NCI-H1092 treated with DMSO at 0.1 percent for 48 hours (cell line): ENCODE measurements at regions not wholly inside any gene's neighbourhood (a gene's known extent, or its start where the extent isn't known, plus 50 kb on each side); places are given as distances from the start of the nearest gene placed in this dataset.
"Not testable (repeated sequence)": the region's sequence is repeated elsewhere in the genome, so short reads cannot be mapped to it uniquely, and the experiment has no call there.

Experiments
- DNase-seq: peaks from one replicate; lab custom pipeline; 2025; lab: John Stamatoyannopoulos, UW

DNA sequence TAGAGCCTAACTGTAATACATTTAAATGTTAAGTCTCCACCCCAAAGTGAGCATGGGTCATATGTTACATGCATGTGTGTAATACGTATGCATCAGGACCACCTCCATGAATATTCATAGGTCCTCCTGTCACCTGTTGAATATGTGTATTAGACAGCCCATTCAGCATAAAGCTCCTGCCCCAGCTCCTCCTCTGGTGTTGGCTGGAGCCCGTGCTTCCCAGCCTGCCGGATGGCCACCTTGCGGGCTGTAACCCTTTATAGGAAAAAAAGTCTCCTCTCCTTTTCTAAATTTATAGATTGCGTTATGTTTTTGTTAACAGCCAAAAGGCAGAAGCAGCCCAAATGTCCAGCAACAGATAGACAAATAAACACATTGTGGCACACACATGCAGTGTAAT, 299.5 kb downstream of the MED10 start:
- DNase-seq: no peak

DNA sequence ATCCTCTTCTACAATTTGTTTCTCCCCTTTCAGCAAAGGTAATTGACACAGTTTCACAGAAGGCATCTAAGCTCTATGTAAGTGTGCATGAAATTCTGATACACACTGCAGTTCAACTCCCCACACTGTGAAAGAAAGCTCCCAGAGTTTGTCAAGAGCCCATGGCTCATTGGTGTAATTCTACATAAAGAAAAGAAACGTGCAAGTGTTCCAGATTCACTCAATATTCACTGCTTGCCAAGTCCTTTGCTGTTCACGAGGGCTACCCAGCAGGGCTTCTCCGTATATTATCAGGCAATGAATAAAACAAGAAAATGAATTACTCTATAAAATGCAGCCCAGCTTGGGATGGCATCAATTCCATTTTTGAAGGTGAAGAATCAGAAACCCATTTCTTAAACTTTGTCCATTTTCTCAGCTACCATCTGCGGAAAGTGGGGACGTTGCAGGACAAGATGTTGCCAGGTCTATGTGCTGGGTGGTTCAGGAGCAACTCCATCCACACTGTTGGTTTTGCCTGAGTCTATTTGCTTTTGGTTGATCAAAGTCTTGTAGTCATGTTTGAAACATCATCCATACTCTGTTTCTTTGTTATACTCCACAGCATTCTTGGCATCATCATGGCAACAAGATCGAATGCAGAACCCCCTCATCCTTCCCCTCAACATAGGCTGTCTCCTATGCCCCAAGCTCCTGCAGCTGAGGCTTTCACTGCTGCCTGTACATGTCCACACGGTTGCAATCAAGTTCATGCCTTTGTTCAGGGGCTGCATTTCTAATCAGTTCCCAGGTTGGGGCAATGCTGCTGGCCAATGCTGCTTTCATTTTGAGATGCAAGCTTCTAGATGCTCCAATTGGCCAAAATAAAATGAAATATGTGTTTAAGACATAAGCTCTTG, 301.8 kb downstream of the MED10 start:
- DNase-seq: no peak

DNA sequence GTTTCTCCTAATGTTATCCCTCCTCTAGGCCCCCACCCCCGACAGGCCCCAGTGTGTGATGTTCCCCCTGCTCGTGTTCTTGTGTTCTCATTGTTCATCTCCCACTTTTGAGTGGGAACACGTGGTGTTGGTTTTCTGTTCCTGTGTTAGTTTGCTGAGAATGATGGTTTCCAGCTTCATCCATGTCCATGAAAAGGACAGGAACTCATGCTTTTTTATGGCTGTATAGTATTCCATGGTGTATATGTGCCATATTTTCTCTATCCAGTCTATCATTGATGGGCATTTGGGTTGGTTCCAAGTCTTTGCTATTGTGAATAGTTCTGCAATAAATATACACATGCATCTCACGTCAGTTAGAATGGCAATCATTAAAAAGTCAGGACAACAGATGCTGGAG, 305.9 kb downstream of the MED10 start:
- DNase-seq: not testable (repeated sequence)

DNA sequence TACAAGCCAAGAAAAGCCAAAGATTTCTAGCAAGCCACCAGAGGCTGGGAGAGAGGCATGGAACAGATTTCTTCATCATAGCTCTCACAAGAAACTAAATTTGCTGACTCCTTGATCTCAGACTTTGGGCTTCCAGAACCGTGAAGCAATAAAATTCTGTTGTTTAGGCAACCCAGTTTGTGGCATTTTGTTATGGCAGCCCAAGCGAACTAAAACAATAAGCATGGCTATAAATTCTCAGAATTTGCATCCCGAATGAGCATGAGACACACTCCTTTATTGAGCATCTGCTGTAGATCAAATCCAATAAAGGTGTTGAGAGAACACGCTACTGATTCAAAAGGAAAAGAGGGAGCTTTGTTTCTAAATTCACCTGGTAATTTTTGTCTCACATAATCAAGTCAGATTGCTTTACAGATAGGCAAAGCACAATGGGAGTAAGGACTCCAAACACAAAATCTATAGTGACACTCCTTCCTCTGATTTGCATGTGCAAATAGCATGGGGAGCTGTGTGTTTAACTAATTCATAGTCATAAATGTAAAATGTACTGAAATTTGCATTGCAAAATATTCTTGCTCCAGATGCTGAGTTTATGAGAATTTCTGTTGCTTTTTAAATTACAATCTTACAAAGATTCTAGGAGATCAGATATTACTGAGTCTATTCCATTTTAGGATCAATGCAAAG, 308.7 kb downstream of the MED10 start:
- no peak for DNase-seq

DNA sequence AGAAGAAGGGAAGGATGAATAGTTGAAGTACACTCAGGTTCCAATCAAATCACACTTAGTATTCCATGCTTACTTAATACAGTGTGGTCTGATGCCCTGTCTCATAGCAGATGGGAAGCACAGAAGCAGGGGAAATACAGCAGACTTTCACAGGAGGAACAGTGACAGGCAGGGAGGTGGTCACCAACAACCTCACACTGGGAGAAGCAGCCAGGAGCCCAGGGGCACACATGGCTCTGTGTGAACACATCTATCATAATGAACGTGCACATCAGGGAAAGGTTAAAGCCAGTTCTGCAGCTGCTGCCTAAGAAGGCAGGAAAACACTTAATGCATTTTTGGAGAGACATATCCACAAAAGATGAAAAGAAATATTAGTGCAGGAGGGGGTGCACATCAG, 312.3 kb downstream of the MED10 start:
- DNase-seq: no peak

DNA sequence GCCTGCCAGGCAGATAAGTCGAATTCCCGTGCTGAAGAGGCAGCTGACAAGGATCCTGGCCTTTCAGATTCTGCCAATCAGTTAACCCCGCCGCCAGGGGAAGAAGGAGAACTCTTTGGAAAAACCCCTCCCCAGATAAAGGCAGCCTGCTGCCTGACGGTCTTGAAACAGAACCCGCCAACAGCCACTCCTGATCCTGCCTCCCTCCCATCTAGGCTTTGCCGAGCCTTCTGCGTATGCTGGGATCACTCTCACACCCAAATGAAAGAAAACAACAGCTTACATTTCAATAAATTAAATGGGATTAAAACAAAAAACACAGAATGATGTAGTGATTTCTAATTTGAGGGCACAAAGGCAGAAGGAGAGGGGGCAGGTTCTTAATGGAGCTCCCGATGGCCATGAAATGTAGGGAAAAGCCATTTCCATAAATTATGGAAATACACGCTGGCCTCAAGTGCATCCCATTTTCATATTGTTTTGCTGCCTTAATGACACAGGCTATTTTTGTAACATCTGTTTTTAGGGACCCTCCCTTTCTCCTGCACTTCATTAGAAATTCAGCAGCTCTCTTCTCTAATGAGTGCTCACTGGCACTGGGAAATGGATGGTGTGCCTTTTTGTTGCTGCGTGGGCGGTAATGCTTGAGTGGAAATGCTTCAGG, 319.1 kb downstream of the MED10 start:
- no peak for DNase-seq

DNA sequence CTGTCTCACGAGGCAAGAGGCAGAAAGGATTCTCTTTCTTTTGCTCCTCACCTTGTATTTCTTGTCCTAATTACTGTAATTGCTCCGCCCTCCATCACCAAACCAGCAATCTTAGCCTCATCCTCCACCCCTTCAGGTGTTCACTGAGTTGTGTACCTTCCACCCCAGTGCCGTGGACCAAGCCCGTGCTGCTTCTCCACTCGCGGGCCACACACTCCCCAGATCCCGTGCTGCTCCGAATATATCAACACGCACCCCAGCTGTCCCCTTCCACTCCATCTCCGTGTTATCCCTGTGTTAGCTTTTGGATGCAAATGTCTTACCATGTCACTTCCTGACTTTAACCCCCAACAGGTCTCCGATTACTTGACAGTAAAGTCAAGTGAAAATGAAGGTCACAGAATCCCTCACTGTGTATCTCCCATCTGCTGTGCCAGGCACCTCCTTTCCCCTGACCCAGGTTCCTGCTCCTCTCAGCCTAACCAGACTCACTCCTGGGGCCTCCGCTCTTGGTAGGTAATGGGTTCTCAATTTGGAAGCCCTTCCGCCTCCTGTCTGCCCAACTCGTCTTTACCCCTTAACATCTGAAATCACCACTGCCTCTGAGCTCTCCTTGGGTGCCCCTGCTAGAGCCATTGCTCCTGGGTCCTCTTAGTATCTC, 320.2 kb downstream of the MED10 start:
- no peak for DNase-seq

DNA sequence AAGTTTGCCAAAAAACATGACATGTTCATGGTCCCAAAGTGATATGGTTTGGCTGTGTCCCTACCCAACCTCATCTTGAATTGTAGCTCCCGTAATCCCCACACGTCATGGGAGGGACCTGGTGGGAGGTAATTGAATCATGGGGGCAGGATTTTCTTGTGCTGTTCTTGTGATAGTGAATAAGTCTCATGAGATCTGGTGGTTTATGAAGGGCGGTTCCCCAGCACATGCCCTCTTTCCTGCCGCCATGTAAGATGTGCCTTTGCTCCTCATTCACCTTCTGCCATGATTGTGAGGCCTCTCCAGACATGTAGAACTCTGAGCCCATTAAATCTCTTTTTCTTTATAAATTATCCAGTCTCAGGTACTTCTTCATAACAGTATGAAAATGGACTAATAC, 322.1 kb downstream of the MED10 start:
- DNase-seq: no peak

DNA sequence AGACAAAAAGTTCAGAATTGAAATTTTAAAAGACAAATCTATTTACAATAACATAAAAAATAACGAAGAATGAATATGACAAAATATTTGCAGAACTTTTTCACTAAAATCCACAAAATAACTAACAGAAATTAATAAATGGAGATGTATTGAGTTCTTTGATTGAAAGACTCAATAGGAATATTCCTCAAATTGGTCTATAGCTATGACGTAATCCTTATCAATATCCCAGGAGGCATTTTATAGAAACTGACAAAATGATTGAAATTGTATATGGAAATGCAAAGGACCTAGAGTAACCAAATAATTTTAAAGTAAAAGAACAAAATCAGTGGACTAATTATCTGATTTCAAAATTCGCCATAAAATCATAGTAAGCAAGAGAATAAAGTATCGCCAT, 328.7 kb downstream of the MED10 start:
- no peak for DNase-seq

DNA sequence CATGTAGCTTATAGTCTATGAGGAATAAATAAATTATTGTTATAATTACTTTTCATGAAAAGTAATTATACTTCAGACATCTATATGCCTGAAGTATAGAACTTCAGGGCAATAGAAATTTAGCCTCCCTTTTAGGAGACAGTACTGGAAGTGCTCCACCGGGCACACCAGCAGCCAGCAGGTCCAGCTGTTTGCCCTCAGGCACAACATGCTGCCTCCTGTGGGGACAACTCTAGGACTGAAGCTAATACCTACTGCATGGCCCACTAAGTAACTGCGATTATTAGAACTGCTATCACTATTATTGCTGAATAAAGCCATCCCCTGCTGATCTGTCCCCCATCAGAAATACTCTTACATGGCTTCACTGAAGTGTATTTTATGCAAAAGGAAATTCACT, 329.6 kb downstream of the MED10 start:
- DNase-seq: no peak

DNA sequence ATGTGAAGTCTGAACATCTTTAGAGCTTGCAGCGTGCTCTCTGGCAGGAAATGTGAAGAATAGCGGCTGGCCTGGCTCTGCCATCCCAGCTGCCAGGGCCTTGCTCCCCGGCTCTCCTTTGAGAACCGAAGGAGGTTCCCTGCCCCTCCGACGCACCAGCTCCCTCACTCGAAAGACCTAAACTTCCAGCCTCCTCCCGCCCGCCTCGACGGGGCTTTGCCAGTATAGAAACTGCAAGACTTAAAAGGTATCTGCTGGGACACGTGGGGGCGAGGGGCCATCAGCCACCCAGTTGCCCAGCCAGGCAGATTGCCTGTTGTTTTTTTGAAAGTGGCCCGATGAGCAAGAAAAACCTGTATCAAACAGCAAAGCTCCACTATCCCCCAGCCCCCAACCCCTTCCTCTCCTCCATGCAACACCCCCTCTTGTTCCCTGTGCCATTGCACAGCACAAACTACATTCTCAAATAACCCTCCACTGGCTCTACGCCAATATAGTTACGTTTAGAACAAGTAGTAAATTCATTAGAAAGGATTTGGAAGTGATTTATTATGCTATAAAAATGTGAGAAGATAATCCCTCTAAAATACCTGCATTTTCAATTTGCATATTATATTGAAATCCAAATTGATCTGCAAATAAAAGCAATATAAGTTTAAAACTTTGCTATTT, 331.9 kb downstream of the MED10 start:
- no peak for DNase-seq

DNA sequence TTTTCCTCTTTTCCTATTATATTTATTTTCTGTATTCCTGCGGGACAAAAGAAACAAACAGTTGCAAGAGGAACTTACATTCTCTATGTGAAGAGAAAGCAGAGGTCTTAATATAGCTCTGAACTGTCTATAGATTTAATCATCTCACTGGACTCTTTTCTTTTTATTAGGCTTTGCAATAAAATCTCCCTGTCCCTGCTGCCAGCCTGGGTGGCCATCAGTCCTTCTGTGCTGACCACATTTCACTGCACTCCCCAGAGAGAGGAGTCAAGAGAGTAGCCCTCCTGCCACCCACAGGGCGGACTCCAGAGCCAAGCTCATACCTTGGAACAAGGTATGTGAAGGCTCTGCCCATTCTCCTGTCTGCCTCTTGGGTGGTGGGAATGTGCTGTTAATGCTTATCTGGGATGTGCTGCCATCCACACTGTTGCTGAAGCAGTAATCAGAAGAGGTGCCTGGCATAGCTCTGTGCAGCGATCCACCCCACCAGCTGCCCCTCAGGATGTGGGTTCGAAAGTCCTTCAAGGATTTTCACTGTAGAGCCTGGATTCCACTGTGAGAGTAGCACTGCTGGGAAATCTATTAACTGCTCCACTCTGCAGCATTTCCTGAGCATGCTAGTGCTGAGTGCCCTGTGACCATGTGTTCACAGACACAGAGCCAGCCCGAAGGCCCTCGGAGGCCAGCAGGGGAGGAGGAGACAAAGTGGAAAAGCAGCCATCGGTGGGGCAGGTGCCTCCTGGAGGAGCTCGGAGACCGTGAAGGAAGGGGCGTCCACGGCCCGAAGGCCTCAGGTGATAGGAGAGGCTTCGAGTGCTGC, 334.6 kb downstream of the MED10 start:
- DNase-seq: no peak

DNA sequence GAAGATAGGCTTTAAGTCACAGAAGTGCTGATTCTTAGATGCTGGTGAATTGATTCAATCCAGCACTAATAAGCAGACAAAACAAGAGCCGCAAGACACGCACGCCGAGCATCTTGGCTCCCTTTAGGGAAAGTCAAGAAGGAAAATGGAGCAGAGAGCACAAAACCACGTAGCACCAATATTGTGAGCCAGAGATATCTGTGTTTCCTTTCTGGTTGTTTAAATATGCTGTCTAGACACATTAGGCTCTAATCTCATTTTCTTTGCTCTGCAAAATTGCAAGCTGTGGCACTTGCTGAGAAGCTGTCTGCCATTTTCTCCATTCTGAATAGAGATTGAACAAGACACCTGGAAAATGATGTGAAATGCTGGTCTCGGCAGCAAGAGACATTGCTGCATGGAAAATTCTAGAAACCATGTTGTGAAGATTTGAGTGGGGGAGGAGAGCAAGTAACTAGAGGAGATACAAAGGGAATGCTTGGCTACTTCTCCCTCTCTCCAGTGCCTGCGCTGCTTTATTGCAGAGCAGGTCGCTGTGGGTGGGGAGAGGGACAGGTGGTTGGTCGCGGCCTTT, 336.3 kb downstream of the MED10 start:
- no peak for DNase-seq

DNA sequence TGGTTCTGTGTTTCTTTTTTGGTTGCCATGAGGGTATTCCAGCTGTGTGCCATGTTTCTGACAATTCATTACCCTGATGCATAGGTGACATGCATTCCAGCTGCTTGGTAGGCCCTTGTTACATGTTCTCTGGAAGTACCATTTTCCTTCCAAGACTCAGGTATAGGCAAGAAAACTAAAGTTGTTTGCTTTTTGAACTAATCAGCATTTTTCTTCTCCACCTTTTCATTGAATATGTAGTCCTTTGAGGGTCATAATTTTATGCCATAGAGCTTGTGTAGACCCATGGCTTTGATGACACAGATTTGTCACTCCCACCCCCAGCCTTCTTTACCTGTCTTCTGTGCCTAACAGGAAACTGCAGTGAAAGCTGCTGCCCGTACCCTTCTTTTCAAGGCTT, 339.2 kb downstream of the MED10 start:
- DNase-seq: no peak

DNA sequence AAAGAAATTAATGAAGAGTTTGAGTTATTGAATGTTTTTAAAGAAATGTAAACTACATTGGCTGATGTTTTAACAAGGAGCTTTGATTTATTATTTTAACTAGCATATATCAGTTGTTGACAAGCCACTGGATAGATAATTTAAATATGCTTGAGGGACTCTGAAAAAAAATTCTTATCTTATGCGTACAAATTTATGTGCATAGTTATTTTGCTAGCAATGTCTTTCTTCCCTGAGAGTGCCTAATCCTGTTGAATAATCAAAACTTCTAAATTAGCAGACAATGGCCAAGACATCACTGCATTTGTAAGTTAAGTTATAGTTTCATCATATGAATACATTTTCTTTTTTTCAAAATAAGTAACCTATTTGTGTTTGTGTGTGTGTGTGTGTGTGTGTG, 342.3 kb downstream of the MED10 start:
- no peak for DNase-seq

DNA sequence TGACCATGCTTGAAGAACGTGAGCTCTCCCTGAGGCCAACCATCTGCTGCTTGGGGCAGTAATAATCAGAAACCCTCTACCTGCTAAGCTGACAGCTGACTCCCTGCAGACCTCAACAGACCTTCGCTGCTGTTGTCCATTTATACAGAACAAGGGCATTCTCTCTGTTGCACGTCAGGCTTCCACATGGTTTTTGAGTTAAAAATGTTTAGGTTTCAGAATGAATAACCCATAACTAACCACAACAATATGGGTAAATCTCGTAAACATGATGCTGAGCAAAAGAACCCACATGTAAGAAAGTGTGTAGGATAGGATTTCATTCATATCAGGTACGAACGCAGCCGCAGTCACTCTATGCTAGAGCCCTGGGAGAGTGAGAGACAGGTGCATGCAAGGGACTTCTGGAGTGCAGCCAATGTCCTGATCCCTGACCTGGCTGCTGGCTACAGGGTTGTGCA, 348.5 kb downstream of the MED10 start:
- DNase-seq: no peak

DNA sequence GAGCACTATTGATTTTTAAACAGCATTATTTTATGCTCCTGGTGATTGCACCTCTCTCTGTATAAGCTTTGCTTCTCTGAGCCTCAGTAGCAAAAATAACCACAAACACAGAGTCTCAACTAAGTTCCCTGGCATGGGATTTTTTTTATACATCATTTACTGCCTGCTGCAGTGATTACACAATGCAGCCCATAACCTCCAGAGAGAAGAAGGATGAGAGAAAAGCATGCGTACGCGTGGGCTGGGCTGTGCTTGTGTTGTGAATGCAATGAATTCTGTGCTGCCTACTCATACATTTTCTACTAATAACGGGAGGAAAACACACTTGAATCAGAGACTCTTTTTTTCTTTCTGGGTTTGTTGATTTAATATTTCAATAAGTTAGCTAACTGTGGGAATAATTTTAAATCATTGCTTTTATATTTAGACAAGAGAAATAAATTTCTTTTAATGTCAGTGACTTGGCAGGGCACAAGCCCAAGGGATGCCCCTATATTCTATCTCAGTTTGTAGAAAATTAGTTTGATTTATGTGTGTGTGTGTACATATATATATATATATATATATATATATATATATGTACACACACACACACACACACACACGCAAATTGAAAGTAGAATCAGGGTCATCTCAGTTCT, 351.5 kb downstream of the MED10 start:
- no peak for DNase-seq

DNA sequence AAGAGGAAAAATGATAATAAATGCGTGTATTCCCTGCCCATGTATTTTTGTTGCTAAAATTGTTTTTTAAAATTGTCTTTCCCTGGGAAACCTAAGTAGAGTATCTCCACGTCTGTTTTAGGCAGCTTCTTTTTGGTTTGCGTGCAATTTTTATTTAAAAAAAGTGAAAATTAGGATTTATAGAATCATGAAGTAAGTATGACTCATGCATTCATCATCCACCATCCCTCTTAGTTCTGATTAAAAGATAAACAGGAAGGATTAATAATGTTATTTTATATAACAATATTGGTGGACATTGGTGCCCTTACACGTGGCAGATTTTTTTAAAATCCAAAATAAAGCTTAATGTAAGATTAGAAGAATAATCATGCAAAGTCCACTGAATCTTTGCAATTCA, 358.7 kb downstream of the MED10 start:
- no peak for DNase-seq

DNA sequence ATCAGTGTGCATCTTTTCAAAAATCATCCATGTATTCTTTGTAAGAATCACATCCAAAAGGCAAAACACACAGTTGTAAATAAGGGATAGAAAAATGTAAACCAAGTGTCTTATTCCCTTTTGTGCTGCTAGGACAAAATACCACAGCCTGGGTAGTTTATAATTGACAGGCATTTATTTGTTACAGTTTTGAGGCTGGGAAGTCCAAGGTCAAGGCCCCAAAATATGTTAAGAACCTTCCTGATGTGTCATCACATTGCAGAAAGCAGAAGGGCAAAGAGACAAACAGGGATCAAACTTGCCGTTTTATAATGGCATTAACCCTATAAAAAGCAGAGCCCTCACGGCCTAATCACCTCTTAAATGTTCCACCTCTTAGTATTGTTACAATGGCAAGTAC, 364.8 kb downstream of the MED10 start:
- DNase-seq: no peak

DNA sequence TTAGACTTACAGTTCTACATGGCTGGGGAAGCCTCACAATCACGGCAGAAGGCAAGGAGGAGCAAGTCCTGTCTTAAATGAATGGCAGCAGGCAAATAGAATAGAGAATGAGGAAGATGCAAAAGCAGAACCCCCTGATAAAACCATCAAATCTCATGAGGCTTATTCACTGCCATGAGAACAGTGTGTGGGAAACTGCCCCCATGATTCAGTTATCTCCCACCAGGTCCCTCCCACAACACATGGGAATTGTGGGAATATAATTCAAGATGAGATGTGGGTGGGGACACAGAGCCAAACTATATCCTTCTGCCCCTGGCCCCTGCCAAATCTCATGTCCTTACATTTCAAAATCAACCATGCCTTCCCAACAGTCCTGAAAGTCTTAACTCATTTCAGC, 367.1 kb downstream of the MED10 start:
- DNase-seq: no peak
